ENCODE measurements at regions not wholly inside any gene's neighbourhood (a gene's known extent, or its start where the extent isn't known, plus 50 kb on each side); places are given as distances from the start of the nearest gene placed in this dataset.

GRCh38 chr1:176271572-176271971 lies 64.5 kb upstream of the COP1 start:
- TF ChIP-seq KDM5A (IDR thresholded peaks at IDR 0.05), result no peak

More at GRCh38 chr1:176271572-176271971, 64.5 kb upstream of the COP1 start:
- Histone ChIP-seq H3K4me1 (no peaks in the 10 kb centered on the region), H3K4me3 (no peak overlapping the region), H3K27ac (no peak overlapping the region), H3K9me3 (no peaks in the 10 kb centered on the region), H3K4me2 (no peak overlapping the region)
- ChIA-PET CTCF (no interaction called here), POLR2A (no interaction called here)
- DNase-seq (ENCODE audit: low read depth in 1 of 2, low spot score in 1 of 2), result no peak
- FAIRE-seq, result no peak
- ATAC-seq, result no peak
- 15% methylated on average over 1 of the region's 1 CpG for WGBS (ENCODE audit: missing lambda C conversion rate)
